ENCODE measurements at regions not wholly inside any gene's neighbourhood (a gene's known extent, or its start where the extent isn't known, plus 50 kb on each side); places are given as distances from the start of the nearest gene placed in this dataset.
A peak's percentile ranks its signal among the peaks of the same experiment; 100 is the strongest.
"Not testable (repeated sequence)": the region's sequence is repeated elsewhere in the genome, so short reads cannot be mapped to it uniquely, and the experiment has no call there.

GRCh38 chrX:13476384-13476783, 93.0 kb upstream of the EGFL6 start:
- DNase-seq, result no peak

- DNase-seq, result no peak
These were observed 95.3 kb upstream of the EGFL6 start for GRCh38 chrX:13474164-13474516.

DNA sequence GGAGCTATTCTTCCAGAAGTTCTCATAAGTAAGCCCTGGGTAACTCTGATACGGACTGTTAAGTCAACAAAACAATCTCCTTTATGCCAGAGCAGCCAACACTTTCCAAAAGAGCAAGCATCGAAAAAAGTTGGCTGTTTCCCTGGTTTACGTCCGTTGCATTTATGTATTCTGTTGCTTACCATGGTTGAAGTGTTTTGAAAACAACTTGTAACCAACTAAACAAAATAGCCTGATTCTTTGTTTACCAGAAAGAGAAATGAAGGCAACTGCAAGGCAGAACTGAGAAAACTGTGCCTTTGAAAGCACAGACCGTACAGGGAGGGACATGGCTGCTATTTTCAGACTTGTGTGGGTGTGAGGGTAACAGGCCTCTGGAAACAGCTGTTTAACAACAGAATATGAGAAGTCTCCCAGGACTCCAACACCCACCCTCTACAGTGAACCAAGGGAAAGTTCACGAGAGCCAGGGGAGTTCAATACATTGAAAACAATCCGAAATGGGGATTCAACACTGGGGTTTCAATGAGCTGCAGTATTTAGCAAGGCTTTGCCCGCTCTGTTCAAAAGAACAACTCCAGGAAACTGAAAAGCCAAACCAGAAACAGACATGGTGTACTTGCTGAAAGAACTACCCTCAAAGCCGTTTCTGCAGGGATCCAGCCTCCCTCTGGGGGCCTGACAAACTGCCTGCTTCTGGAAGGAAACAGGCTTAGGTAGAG, 95.8 kb upstream of the EGFL6 start:
- DNase-seq, result no peak

DNA sequence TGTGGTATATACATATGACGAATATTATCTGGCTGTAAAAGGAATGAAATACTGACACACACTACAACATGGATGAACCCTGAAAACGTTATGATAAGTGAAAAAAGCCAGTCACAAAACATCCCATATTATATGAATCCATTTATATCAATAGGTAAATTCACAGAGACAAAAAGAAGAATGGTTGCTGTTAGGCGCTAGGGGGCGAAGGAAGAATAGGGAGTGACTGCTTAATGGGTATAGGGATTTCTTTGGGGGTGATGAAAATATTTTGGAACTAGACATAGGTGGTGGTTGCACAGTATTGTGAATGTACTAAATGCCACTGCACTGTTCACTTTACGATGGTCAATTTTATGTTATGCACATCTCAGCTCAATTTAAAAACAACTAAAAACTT, 96.4 kb upstream of the EGFL6 start:
- no peak for DNase-seq

DNA sequence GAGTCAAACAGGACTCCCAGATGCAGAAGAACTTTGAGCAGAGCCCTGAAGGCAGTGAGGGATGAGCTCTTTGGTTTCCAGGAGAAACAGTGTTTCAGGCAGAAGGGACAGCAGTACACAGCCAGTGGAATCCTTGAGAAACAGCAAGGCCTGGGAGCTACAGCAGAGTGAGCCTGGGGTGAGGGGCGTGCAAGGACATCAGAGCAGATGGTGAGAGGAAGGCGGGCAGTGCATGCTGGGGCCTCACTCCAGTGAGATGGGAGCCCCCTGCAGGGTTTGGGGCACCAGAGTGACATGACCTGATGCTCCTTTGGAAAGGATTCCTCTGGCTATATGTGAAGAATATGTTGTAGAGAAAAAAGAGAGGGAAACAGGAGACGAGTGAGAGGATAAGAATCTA, 98.1 kb upstream of the EGFL6 start:
- DNase-seq, result no peak

DNA sequence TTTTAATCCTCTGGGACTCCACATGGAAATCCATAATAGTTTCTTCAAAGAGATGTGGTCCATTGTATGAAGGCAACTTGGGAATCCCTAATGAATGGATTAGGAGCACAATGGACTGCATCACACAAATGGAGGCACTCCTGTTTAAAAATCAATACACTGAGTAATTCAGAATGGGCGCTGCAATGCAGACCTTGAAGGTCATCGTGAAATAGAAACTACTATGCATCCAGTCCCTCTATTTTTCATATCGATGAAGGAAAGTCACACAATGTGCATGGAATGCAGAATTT, 98.8 kb upstream of the EGFL6 start:
- DNase-seq, result no peak

GRCh38 chrX:13469963-13470684, 99.3 kb upstream of the EGFL6 start:
- DNase-seq, result peak; percentile 81

- no peak for DNase-seq
These were observed 101.3 kb upstream of the EGFL6 start for GRCh38 chrX:13468096-13468495.

DNA sequence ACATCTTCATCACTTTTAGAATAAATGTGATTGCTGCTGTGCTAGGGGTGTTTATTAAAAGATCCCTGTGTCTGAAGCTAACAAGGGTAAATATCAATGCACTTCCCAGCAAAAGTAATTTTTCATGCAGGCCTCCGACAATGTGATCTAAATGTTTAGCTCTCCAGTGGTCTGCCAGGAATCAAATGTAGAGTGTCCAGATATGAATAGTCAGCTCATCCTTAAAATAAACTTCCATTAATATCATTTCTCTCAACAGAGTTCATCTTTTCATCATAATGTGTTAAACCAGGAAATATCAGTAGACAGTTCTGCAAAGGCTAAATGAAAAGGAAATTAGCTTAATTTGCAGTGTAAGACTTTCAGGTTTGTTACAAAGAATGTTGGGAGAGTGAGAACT, 102.2 kb upstream of the EGFL6 start:
- DNase-seq, result no peak

DNA sequence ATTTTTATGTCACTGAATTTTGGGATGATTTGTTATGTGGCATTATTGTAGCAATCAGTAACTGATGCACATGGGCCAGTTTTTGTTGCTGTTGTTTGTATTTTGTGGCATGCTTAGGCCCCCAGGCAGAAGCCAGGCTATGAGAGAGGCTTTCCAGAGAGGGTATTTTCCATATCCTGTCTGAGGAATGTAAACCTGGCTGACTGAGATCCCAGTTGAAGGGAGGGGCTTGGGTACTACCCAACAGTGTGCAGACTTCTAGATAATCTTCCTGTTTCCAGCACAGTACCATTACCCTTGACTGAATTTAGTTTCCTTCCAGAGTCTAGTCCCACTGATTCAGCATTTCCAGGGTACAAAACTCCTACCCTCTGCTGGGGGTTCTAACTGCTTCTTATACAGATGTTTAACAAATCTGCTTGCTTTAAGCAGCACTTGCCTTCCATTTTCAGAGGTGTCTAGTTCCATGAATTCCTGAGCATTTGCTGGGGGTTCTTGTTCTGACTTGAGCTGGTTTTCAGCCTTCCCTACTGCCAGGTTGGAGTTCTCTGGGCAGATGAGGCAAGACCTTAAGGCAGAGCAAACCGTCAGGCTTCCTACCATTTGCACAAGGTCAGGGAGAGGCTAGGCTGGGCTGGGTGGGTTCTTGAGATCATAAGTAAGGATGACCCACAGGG, 104.7 kb upstream of the EGFL6 start:
- peak; percentile 38 for DNase-seq

- DNase-seq, result peak; percentile 96
These were observed 105.8 kb upstream of the EGFL6 start for GRCh38 chrX:13463608-13464007.

DNA sequence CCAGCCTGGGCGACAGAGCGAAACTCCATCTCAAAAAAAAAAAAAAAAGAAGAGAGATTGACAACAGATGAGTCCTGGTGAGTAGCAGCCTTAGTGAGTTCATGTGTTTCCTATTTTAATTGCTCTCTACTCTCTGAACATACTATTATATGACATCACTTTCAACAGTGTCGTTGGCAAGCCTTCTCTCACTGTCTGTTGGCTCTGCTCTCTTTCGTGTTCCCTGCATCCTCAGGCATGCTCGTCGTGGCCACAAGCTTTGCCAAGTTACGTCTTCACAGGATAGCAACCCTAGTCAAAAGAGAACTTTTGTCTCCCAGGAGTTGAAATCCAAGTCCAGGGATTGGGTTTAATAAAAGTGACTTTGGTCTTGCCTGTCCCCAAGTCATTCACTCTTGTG, 117.1 kb upstream of the EGFL6 start:
- DNase-seq, result peak; percentile 66

DNA sequence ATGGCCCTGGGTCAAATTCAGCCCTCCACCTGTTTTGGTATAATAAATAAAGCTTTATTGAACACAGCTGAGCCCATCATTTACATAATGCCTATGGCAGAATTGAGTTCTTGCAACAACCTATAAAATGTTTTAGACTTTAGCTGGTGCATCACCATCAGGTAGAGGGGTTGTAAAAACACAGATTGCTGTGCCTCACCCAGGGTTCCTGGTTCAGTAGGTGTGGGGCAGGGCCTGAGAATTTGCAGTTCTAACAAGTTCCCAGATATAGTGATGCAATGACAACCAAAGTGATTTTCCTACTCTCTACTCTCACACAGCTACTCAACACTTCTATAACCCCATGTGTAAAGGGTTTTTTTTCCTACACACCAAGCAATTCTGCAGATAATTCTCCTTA, 120.0 kb upstream of the EGFL6 start:
- no peak for DNase-seq

DNA sequence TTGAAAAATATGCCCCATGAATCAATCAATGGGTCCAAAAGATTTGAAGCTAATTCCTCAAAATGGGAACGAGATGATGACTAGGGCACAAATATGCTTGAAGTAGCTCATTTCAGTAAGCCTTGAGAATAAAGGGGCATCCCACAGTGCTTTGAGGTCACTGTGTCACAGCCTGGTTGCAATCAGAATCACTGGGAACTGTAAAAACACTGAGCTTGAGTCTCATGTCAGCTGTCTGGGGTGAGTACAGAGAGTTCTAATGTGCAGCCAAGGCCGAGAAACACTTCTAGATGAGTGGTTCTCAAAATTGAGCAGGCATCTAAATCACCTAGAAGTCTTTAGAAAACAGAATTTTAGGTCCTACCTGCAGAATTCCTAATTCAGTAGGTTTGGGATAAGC, 120.5 kb upstream of the EGFL6 start:
- DNase-seq, result no peak

DNA sequence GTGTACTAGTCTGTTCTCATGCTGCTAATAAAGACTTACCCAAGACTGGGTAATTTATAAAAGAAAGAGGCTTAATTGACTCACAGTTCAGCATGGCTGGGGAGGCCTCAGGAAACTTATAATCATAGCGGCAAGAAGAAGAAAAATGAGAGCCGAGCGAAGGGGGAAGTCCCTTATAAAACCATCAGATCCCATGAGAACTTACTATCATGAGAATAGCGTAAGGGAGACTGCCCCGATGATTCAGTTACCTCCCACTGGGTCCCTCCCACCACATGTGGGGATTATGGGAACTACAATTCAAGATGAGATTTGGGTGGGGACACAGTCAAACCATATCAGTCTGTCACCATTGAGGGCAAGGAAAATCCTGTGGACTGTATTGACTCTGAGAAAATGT, 121.8 kb upstream of the ATXN3L start:
- DNase-seq, result not testable (repeated sequence)

DNA sequence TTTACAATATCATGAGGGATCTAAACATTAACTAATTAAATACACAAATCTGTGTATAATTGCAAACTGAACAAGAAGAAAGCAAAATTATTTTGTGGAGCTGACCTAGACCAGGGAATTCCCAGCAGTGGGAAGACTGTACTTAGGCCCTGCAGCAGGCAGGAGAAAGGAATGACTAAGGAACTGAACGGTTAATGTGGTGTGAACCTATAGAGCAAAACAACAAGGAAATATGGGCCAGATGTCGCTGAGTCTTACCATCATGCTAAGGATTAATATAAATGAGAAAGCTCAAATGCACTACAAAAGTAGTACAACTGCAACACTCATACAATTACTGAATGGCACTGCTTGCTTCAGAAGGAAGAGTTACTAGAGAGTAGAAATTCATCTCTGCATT, 120.3 kb upstream of the ATXN3L start:
- DNase-seq, result peak; percentile 61

DNA sequence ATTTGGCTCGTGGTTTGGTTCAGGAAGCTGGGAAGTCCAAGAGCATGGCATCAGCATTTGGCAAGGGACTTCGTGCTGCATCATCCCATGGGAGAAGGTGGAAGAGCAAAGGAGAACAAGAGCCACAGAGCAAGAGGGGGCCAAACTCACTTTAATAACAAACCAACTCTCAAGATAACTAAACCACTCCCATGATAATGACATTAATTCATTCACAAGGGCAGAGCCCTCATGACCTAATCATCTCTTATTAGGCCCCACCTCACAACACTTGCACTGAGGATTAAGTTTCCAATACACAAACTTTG, 113.4 kb upstream of the ATXN3L start:
- DNase-seq, result peak; percentile 82

GRCh38 chrX:13432414-13433297, 112.8 kb upstream of the ATXN3L start:
- DNase-seq, result peak; percentile 93

DNA sequence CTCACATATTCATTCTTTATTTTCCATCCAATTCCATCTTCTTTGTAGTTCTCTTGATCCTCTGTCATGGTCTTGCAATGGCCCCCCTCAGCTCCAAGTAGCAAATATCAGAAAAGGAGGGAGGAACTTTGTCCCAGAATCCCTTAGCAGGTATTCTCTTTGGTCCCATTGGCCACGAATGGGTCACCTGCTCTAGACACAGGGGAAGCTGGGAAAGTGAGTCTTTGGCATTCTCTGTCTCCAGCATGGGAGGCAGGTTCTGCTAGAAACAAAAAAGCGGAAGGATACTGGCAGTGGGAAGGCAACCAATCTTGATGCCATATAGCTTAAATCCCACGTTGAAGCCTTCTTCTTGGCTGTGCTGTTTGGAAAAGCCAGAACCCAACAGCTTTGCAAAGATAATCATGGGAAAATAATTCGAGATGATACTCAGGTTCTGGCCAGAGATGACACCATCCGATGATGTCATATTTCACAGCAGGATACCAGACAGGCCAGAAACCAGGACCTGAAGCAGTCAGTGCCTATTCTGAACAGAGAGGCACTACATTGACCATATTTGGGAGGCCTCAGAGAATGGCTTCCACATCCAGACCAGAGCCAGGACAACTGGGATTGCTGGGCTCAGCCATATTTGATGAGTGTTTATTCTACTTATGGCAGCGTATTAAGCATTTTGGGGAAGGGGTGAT, 110.4 kb upstream of the ATXN3L start:
- peak; percentile 60 for DNase-seq

DNA sequence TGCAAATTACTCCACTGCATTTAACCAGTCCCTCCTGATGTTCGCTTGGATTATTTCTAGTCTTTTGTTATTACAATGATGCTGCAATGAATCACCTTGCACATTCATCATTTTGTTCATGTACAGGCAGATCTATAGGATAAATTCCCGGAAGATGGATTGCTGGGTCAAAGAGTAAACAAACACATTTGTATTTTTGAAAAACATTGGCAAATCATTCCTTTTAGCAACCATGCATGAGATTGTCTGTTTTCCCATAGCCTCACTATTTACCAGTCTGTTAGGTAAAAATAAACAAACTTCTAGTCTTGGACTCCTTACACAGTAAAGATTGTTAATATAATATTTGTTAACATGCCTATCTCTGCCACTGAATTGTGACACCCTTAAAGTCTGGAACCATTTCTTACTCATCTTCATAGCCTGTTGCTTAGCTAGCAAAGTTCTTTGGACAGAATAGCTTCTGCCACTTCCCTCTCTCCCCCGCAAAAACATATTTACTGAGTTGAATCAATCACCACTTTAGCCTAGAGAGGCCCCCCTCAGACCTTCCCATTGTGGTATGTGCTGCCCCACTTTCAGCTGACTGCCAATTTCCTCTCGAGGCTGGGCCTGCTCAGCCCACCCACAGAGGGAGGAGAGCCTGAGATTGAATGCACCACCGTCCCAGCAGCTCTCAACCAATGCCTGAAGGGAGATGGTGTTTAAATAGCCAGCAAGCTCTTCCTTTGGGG, 108.4 kb upstream of the ATXN3L start:
- peak; percentile 96 for DNase-seq

DNA sequence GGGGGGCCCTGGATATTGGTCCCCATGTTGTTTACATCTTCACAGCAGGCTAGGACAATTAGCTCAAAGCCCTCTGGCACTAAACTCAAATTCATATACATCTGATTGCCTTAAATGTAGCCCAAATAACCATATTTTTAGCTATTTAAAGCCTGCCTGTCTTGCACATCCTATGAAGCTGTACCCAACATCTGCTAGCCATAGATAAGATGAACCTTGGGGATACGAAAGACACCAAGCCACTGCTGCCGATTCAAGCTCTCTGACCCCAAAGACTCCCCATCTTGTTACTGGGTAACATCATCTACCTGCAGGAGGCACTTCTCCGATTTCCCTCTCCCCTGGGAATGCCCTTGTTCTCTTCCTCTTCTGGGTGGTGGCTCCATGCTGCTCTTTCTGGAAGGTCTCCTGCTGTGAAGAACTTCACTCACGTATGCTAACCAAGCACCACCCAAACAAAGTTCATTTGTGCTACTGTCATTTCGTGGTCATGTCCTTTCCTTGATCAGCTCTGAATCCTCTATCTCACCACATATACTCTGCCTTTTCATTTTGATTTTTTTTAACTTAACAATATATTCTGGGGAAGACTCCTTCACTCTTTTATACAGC, 107.7 kb upstream of the ATXN3L start:
- no peak for DNase-seq
